OCI-LY1 (cell line): ENCODE measurements at regions not wholly inside any gene's neighbourhood (a gene's known extent, or its start where the extent isn't known, plus 50 kb on each side); places are given as distances from the start of the nearest gene placed in this dataset.

Experiments used
- CTCF ChIP-seq: fragments of 200-600 bp; sonication (generic), shearing (Covaris generic); IDR thresholded peaks from 2 replicates; pipeline ENCODE4 v1.5.1; 2017; ENCODE audit warnings: mild to moderate bottlenecking, antibody characterized with exemption, low read length, moderate library complexity, mixed read lengths
- EZH2 ChIP-seq: fragments of 200-600 bp; sonication (generic), shearing (Covaris generic); IDR thresholded peaks from 2 replicates; pipeline ENCODE4 v1.8.0; 2017; ENCODE audit warnings: borderline replicate concordance, mixed run types, mild to moderate bottlenecking, antibody characterized with exemption, low read length, moderate library complexity, mixed read lengths

- TF ChIP-seq CTCF (no peak), EZH2 (no peak)
Observed at GRCh38 chr2:102891296-102891695, 129.5 kb downstream of the TMEM182 start.
